ENCODE measurements at regions not wholly inside any gene's neighbourhood (a gene's known extent, or its start where the extent isn't known, plus 50 kb on each side); places are given as distances from the start of the nearest gene placed in this dataset.

GRCh38 chr3:73733746-73734145 is 109.0 kb upstream of the PDZRN3 start:
- no peak for TF ChIP-seq CTCF (IDR thresholded peaks at IDR 0.05)
- no peak for TF ChIP-seq POLR2A (IDR thresholded peaks at IDR 0.05)
- TF ChIP-seq POLR2AphosphoS5 (IDR thresholded peaks at IDR 0.05), result no peak

Measured in prostate gland (tissue), 2 donors.